Lung (tissue), 11 donors: ENCODE measurements at regions not wholly inside any gene's neighbourhood (a gene's known extent, or its start where the extent isn't known, plus 50 kb on each side); places are given as distances from the start of the nearest gene placed in this dataset.
"Not testable (repeated sequence)": the region's sequence is repeated elsewhere in the genome, so short reads cannot be mapped to it uniquely, and the experiment has no call there.

ENCODE experiments used
- ATAC-seq: fragments of 200-7000 bp; cut with Tn5 transposase; one replicate; pipeline ENCODE4 v1.9.1; 2020; ENCODE audit warnings: moderate number of reproducible peaks; ENCODE audit not compliant: insufficient read depth, low FRiP score
- DNase-seq, 3 donors: peaks; one replicate each; pipeline ENCODE4 v3.0.0-alpha.2; 2013 to 2017
- H3K27ac ChIP-seq, 2 donors: one replicate each; pipeline ENCODE4 v1.5.1; 2013; ENCODE audit warnings: mild to moderate bottlenecking in 2 of 2, moderate library complexity in 2 of 2, control low read depth in 1 of 2, inconsistent platforms in 1 of 2, low read depth in 1 of 2, low read length in 1 of 2
- H3K27me3 ChIP-seq, 3 donors: one replicate each; pipeline ENCODE4 v1.5.1; 2013; ENCODE audit warnings: low read length in 2 of 3; ENCODE audit not compliant: control insufficient read depth in 3 of 3, insufficient read depth in 3 of 3
- H3K36me3 ChIP-seq, 4 donors: one replicate each; pipeline ENCODE4 v1.5.1; 2013; ENCODE audit warnings: low read length in 4 of 4, mild to moderate bottlenecking in 1 of 4, moderate library complexity in 1 of 4; ENCODE audit not compliant: control insufficient read depth in 4 of 4, insufficient read depth in 4 of 4
- H3K4me1 ChIP-seq, 5 donors: one replicate each; pipeline ENCODE4 v1.5.1; 2013; ENCODE audit warnings: low read length in 5 of 5, mild to moderate bottlenecking in 2 of 5, moderate library complexity in 1 of 5; ENCODE audit not compliant: control insufficient read depth in 5 of 5, insufficient read depth in 5 of 5
- H3K4me3 ChIP-seq: one replicate; pipeline ENCODE4 v1.5.1; 2013; ENCODE audit warnings: mild to moderate bottlenecking, control low read depth, moderate library complexity
- H3K9ac ChIP-seq, 2 donors: one replicate each; pipeline ENCODE4 v1.5.1; 2013; ENCODE audit warnings: low read length in 2 of 2, control low read depth in 1 of 2; ENCODE audit not compliant: insufficient read depth in 1 of 2
- H3K9me3 ChIP-seq, 4 donors: one replicate each; pipeline ENCODE4 v1.5.1; 2013; ENCODE audit warnings: low read length in 3 of 4, mild to moderate bottlenecking in 1 of 4, moderate library complexity in 1 of 4; ENCODE audit not compliant: control insufficient read depth in 4 of 4, insufficient read depth in 3 of 4
- WGBS, 2 donors: extraction: QIAGEN DNeasy Blood & Tissue Kit; methylation state at CpG; one replicate each; pipeline ENCODE4 v1.1.7; 2013; 5-methylcytosine and 5-hydroxymethylcytosine counted together
- TF ChIP-seq, protein P1 (sequence below): IDR thresholded peaks from 2 replicates; pipeline ENCODE4 v1.5.1; 2012; ENCODE audit warnings: mild to moderate bottlenecking; ENCODE audit errors: control extremely low read depth, extremely low read depth
- donor health status: control.
- donor health status: control.
- donor health status: Bipolar disorder and iron deficiency.
- donor health status: healthy.
- donor health status: DM: yes; HTN: yes; CAD: no.

- WGBS, 2 donors = 96 to 99% methylated on average over 4 of the region's 4 CpGs
- ATAC-seq = no peak
- TF ChIP-seq, protein P1, sequence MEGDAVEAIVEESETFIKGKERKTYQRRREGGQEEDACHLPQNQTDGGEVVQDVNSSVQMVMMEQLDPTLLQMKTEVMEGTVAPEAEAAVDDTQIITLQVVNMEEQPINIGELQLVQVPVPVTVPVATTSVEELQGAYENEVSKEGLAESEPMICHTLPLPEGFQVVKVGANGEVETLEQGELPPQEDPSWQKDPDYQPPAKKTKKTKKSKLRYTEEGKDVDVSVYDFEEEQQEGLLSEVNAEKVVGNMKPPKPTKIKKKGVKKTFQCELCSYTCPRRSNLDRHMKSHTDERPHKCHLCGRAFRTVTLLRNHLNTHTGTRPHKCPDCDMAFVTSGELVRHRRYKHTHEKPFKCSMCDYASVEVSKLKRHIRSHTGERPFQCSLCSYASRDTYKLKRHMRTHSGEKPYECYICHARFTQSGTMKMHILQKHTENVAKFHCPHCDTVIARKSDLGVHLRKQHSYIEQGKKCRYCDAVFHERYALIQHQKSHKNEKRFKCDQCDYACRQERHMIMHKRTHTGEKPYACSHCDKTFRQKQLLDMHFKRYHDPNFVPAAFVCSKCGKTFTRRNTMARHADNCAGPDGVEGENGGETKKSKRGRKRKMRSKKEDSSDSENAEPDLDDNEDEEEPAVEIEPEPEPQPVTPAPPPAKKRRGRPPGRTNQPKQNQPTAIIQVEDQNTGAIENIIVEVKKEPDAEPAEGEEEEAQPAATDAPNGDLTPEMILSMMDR = no peak
These were observed 113.4 kb downstream of the NRN1 start for GRCh38 chr6:5893295-5893694.

DNA sequence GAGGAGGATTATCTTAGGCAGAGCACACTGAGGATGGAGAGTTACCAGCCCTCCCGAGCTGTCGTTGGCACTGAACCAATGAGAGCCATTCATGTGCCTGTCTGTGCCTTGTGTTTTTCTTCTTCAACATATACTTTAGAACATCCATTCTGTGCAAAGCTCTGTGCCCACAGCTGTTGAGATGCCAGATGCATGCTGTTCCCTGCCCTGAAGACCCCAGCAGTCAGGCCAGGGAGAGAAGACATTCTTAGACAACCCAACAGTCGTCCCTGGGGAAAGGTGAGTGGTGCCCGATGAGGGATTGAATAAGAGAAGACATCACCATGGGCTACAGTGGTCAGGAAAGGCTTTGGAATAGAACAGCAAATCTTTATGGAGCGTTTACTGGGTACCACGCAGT lies 114.1 kb downstream of the NRN1 start:
- Histone ChIP-seq H3K36me3 (no peaks in the 10 kb centered on the region), H3K27me3 (no peaks in the 10 kb centered on the region), H3K27ac (no peak overlapping the region), H3K4me3 (no peak overlapping the region), H3K9me3 (peaks cover 0 to 3% (median 0%) of the 10 kb centered on the region in 4 donors), H3K9ac (no peak overlapping the region), H3K4me1 (no peaks in the 10 kb centered on the region)
- DNase-seq (no peak), ATAC-seq (no peak)
- TF ChIP-seq, protein P1 = no peak
- 89 to 95% methylated on average over 6 of the region's 6 CpGs for WGBS, 2 donors

More at GRCh38 chr6:5893295-5893694, 113.4 kb downstream of the NRN1 start:
- Histone ChIP-seq H3K9ac (no peak overlapping the region), H3K27me3 (no peaks in the 10 kb centered on the region), H3K4me3 (no peak overlapping the region), H3K36me3 (no peaks in the 10 kb centered on the region), H3K27ac (no peak overlapping the region), H3K9me3 (peaks cover 0 to 3% (median 0%) of the 10 kb centered on the region in 4 donors), H3K4me1 (no peaks in the 10 kb centered on the region)
- DNase-seq = no peak

DNA sequence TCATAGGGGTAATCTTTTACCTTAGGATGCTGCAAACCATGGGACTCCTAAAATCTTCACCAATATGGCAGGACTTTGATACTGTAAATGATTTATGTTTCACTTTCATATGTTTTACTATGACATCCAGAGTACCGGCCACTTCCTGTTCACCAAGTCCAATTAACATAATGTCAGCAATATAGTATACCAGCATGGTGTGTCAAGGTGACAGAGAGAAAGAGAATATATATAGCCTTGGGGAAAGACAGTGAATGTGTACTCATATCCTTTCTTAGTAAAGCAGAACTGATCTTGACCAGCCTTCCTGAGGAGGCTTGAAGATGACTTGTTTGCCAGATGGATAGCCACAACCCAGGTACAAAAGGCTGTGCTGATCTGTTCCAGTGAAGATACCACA lies 127.9 kb downstream of the NRN1 start:
- H3K27me3 ChIP-seq = no peaks in the 10 kb centered on the region
- no peak overlapping the region for H3K9ac ChIP-seq
- WGBS, 2 donors = 86 to 91% methylated on average over 1 of the region's 1 CpG
- peaks cover 0 to 3% (median 0%) of the 10 kb centered on the region in 4 donors for H3K9me3 ChIP-seq
- DNase-seq (no peak), ATAC-seq (no peak)
- no peaks in the 10 kb centered on the region for H3K36me3 ChIP-seq
- no peak overlapping the region for H3K4me3 ChIP-seq
- no peak overlapping the region for H3K27ac ChIP-seq
- TF ChIP-seq, protein P1 = no peak
- H3K4me1 ChIP-seq = no peaks in the 10 kb centered on the region

DNA sequence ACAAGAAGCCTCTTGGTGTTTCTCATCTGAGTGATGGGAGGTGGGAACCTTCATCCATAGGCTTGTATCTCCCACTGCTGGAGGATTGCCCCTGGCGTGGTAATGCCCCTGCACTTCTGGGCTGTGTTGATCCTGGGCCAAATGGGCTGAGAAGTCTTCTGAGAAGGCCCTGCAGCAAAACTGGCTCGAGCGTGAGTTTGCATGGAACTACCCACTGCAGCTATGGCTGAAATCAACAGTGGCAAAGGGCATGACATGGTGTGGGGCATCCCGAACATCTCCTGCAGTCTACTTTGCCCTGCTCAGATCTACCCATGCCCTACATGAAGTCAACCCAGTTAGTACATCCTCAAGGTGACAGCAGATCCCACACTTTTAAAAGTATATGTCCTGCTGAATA lies 130.6 kb downstream of the NRN1 start:
- Histone ChIP-seq H3K9me3 (peaks cover 0 to 4% (median 0%) of the 10 kb centered on the region in 4 donors), H3K36me3 (no peaks in the 10 kb centered on the region), H3K27me3 (no peaks in the 10 kb centered on the region), H3K27ac (no peak overlapping the region), H3K4me1 (no peaks in the 10 kb centered on the region), H3K9ac (no peak overlapping the region), H3K4me3 (no peak overlapping the region)
- WGBS, 2 donors = 96 to 97% methylated on average over 4 of the region's 4 CpGs
- TF ChIP-seq, protein P1 = no peak
- DNase-seq (no peak), ATAC-seq (no peak)

DNA sequence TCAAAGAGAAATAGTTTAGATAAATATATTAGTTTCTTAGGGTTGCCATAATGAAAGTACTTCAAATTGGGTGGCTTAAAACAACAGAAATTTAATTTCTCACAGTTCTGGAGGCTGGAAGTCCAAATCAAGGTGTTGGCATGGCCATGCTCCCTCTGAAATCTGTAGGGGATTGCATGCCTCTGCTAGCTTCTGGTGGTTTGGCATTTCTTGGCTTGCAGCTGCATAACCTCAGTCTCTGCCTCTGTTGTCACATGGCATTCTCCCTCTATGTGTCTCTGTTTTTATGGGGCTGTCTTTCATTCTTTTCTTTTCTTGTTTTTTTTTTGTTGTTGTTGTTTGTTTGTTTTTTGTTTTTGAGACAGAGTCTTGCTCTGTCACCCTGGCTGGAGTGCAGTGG lies 132.7 kb downstream of the NRN1 start:
- not testable (repeated sequence) for H3K27me3 ChIP-seq, H3K9me3 ChIP-seq, H3K36me3 ChIP-seq, H3K9ac ChIP-seq, H3K27ac ChIP-seq, DNase-seq, H3K4me3 ChIP-seq, ATAC-seq, H3K4me1 ChIP-seq
